GM19324 (cell line): ENCODE measurements at regions not wholly inside any gene's neighbourhood (a gene's known extent, or its start where the extent isn't known, plus 50 kb on each side); places are given as distances from the start of the nearest gene placed in this dataset.
"Not testable (repeated sequence)": the region's sequence is repeated elsewhere in the genome, so short reads cannot be mapped to it uniquely, and the experiment has no call there.

Experiments
- ATAC-seq: cut with Tn5 transposase; IDR thresholded peaks from one replicate; pipeline ENCODE4 v1.9.1; 2021; ENCODE audit warnings: mild to moderate bottlenecking, moderate library complexity; ENCODE audit not compliant: unreplicated experiment, low FRiP score

- no peak for ATAC-seq
Measured at GRCh38 chr2:183519371-183520056, 395.3 kb downstream of the NUP35 start.

GRCh38 chr2:183521911-183522310 lies 397.7 kb downstream of the NUP35 start:
- ATAC-seq, result no peak

GRCh38 chr2:183522489-183523266 lies 398.4 kb downstream of the NUP35 start:
- no peak for ATAC-seq

GRCh38 chr2:183530333-183530901 lies 406.2 kb downstream of the NUP35 start:
- ATAC-seq, result peak; percentile 69

- no peak for ATAC-seq
Measured at GRCh38 chr2:183532514-183532913, 408.3 kb downstream of the NUP35 start.

- ATAC-seq, result no peak
Measured at GRCh38 chr2:183533021-183533420, 408.8 kb downstream of the NUP35 start.

GRCh38 chr2:183536290-183536689 lies 412.0 kb downstream of the NUP35 start:
- no peak for ATAC-seq

- no peak for ATAC-seq
Measured at GRCh38 chr2:183536714-183537113, 412.5 kb downstream of the NUP35 start.

- no peak for ATAC-seq
Measured at GRCh38 chr2:183541766-183542165, 417.5 kb downstream of the NUP35 start.

GRCh38 chr2:183542606-183543005 lies 418.4 kb downstream of the NUP35 start:
- no peak for ATAC-seq

GRCh38 chr2:183543222-183543621 lies 419.0 kb downstream of the NUP35 start:
- ATAC-seq, result no peak

GRCh38 chr2:183543731-183544130 lies 419.5 kb downstream of the NUP35 start:
- ATAC-seq, result peak; percentile 72

- ATAC-seq, result not testable (repeated sequence)
Measured at GRCh38 chr2:183546560-183547350, 422.5 kb downstream of the NUP35 start.

GRCh38 chr2:183552716-183553115 lies 428.5 kb downstream of the NUP35 start:
- no peak for ATAC-seq

GRCh38 chr2:183564726-183565125 lies 440.5 kb downstream of the NUP35 start:
- no peak for ATAC-seq

GRCh38 chr2:183575481-183575880 lies 451.2 kb downstream of the NUP35 start:
- no peak for ATAC-seq

GRCh38 chr2:183579686-183580085 lies 455.4 kb downstream of the NUP35 start:
- ATAC-seq, result no peak

- ATAC-seq, result no peak
Measured at GRCh38 chr2:183592271-183592670, 468.0 kb downstream of the NUP35 start.

- ATAC-seq, result no peak
Measured at GRCh38 chr2:183594150-183594549, 469.9 kb downstream of the NUP35 start.

- no peak for ATAC-seq
Measured at GRCh38 chr2:183597841-183598240, 473.6 kb downstream of the NUP35 start.

- no peak for ATAC-seq
Measured at GRCh38 chr2:183604065-183604464, 479.8 kb downstream of the NUP35 start.
